GM06990 (cell line): ENCODE measurements at regions not wholly inside any gene's neighbourhood (a gene's known extent, or its start where the extent isn't known, plus 50 kb on each side); places are given as distances from the start of the nearest gene placed in this dataset.

Experiments used
- DNase-seq: peaks from one replicate; pipeline ENCODE4 v3.0.0-alpha.2; 2011; ENCODE audit not compliant: insufficient read length; ENCODE audit errors: extremely low read depth
- H3K27me3 ChIP-seq: replicated peaks from 2 replicates; pipeline ENCODE4 v1.6.0; 2011; ENCODE audit warnings: low read length; ENCODE audit not compliant: control insufficient read depth, insufficient read depth
- H3K36me3 ChIP-seq: 2 replicates; pipeline ENCODE4 v1.5.1; 2011; ENCODE audit warnings: low read length; ENCODE audit not compliant: control insufficient read depth, insufficient read depth
- H3K4me3 ChIP-seq: replicated peaks from 2 replicates; pipeline ENCODE4 v1.5.1; 2011; ENCODE audit warnings: low read depth, mild to moderate bottlenecking, control low read depth, low read length
- TF ChIP-seq, protein P1 (sequence below): IDR thresholded peaks from 2 replicates; pipeline ENCODE4 v1.5.1; 2011; ENCODE audit warnings: low read length, control low read depth, mild to moderate bottlenecking, inconsistent platforms; ENCODE audit not compliant: insufficient read depth, poor library complexity, severe bottlenecking

DNA sequence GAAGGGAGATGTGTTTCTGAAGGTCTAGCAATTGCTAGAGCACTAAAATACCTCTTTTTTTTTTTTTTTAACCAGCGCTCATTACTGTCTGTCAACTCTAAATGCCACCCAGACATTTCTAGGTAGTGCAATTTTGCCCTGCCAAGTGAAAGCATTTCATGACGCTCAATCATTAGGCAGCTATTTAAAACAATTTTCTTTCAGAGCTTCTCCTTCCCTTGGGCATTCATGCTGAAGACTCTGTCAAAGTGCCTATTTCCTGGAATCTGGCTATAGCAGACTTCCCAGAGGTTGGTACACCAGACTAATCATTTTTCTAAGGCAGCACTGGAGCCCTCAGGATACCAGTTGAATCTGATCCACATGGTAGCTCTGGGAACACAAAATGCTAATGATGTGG lies 97.0 kb upstream of the ANKRD55 start:
- DNase-seq: no peak
- H3K4me3 ChIP-seq: no peak overlapping the region
- no peaks in the 10 kb centered on the region for H3K27me3 ChIP-seq
- H3K36me3 ChIP-seq: no peaks in the 10 kb centered on the region
- TF ChIP-seq, protein P1, sequence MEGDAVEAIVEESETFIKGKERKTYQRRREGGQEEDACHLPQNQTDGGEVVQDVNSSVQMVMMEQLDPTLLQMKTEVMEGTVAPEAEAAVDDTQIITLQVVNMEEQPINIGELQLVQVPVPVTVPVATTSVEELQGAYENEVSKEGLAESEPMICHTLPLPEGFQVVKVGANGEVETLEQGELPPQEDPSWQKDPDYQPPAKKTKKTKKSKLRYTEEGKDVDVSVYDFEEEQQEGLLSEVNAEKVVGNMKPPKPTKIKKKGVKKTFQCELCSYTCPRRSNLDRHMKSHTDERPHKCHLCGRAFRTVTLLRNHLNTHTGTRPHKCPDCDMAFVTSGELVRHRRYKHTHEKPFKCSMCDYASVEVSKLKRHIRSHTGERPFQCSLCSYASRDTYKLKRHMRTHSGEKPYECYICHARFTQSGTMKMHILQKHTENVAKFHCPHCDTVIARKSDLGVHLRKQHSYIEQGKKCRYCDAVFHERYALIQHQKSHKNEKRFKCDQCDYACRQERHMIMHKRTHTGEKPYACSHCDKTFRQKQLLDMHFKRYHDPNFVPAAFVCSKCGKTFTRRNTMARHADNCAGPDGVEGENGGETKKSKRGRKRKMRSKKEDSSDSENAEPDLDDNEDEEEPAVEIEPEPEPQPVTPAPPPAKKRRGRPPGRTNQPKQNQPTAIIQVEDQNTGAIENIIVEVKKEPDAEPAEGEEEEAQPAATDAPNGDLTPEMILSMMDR: no peak

DNA sequence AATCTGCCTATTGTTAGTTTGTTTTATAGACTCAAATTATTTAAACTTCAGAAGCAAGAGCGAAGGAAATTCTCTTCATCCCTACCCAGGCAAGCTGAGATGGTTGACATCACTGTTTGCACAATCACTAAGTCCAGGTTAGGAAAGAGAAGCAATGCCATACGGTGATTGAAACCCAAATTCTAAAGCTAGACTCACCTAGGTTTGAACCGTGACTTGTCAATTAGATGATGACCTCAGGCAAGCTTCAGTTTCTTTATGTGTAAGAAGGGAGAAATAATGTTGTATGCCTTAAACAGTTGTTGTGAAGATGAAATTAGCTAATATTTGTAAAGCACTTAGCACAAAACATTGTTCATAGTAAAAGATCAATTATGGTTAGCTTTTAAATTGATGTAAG lies 96.5 kb upstream of the ANKRD55 start:
- Histone ChIP-seq H3K4me3 (no peak overlapping the region), H3K27me3 (no peaks in the 10 kb centered on the region), H3K36me3 (no peaks in the 10 kb centered on the region)
- TF ChIP-seq, protein P1: no peak
- DNase-seq: peak; percentile 59

DNA sequence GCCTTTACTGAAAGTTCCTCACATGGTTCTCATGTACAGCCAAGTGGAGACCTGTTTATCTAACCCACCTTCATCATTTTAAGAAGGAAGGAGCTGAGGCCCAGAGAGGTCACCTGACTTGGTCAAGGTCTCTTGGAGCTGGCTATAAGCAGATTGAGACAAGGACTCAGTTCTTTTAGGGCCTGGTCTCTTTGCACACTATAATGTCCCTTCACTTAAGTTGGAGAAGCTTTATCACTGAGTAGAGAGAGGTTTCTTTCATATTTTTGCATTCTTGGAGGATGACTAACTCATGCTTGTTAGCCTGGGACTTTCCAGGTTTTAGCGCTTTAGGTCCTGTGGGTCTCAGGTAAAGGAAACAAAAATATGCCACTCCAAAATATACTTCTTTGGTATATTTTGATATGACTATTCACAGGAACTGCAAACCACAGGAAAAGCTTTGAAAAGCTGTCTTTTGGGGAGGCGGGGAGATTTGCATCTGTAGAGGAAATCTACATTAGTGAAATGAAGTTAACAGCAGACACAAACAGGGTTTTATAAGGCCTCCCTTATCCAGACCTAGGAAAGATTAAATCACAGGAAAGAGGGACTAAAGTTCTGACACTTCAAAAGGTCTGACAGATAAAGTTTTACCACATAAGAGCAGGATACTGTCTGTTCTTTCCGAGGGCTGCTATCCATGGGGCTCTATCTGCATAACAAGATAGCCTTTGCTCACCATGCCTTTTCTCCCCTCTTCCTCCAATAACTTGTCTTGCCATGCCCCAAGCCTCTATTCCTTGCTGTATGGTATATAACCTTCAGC lies 95.8 kb upstream of the ANKRD55 start:
- H3K4me3 ChIP-seq: peak overlapping the region; percentile 0; the same call in 1 of the 2 replicates
- peak; percentile 31 for DNase-seq
- no peaks in the 10 kb centered on the region for H3K36me3 ChIP-seq
- TF ChIP-seq, protein P1: no peak
- H3K27me3 ChIP-seq: no peaks in the 10 kb centered on the region

DNA sequence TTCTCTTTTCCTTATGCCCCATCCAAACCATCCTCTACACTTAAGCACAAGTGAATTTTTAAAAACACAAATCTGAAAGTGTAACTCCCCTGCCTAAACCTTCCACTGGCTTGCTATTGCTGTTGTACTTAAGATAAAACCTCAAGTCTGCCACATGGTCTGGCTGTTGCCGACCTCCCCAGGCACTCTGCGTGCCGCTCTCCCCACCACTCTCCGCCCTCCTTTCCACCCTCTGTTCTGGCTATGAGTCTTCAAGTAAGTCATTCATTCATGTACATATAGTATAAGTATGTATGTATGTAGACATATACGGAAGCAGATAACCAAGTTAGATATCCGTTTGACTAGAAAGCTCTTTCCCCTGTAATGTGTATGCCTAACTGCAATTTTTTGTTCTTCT lies 94.7 kb upstream of the ANKRD55 start:
- no peaks in the 10 kb centered on the region for H3K36me3 ChIP-seq
- DNase-seq: peak; percentile 32
- H3K27me3 ChIP-seq: no peaks in the 10 kb centered on the region
- H3K4me3 ChIP-seq: no peak overlapping the region
- TF ChIP-seq, protein P1: no peak

DNA sequence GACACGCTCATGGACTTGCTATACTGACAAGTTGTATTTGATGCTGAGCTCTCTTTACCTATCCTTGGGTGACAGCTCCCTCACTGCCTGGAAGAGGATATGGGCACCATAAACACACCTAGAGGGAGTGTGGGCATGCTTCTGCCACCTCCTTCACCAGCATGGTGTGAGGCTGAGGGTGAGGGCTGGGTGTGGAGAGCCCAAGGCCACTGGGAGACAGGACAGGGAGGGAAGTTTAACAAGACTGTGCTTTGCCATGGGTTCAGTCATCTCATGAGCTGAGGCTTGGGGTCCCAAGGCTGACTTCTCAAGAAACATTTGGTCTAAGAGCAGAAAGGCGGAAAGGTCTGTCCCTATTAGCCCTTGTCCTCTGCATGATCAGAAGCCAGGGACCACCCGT lies 93.6 kb upstream of the ANKRD55 start:
- DNase-seq: no peak
- no peaks in the 10 kb centered on the region for H3K36me3 ChIP-seq
- no peak overlapping the region for H3K4me3 ChIP-seq
- H3K27me3 ChIP-seq: no peaks in the 10 kb centered on the region
- TF ChIP-seq, protein P1: no peak
